Cardiac fibroblast (primary cell): ENCODE measurements at regions not wholly inside any gene's neighbourhood (a gene's known extent, or its start where the extent isn't known, plus 50 kb on each side); places are given as distances from the start of the nearest gene placed in this dataset.

ENCODE experiments used
- DNase-seq, 2 donors: peaks; one replicate each; pipeline versions ENCODE4 v3.0.0 to v3.0.0-alpha.2; 2010; ENCODE audit warnings: low read depth in 2 of 2
- H3K4me3 ChIP-seq, 2 donors: replicated peaks in 1 of 2; 1 replicate in 1 of 2; 2 replicates in 1 of 2; pipeline ENCODE4 v1.5.1; 2011; ENCODE audit warnings: low read depth in 2 of 2, low read length in 2 of 2, mild to moderate bottlenecking in 2 of 2, moderate library complexity in 1 of 2
- CTCF ChIP-seq: IDR thresholded peaks from one replicate; pipeline ENCODE4 v1.5.1; 2011; ENCODE audit warnings: low read depth, mild to moderate bottlenecking, low read length, inconsistent platforms

GRCh38 chr3:118402971-118403370 is 631.7 kb downstream of the IGSF11 start:
- no peak for TF ChIP-seq CTCF
- DNase-seq, result no peak
- no peak overlapping the region for H3K4me3 ChIP-seq

- no peak overlapping the region for H3K4me3 ChIP-seq
- DNase-seq, result no peak
- TF ChIP-seq CTCF, result no peak
Measured at GRCh38 chr3:118406562-118406961, 628.1 kb downstream of the IGSF11 start.

GRCh38 chr3:118408431-118408830 is 626.2 kb downstream of the IGSF11 start:
- DNase-seq, result peak in 1 of 2 donors; percentile 1
- no peak overlapping the region for H3K4me3 ChIP-seq
- TF ChIP-seq CTCF, result no peak

- DNase-seq, result no peak
- no peak overlapping the region for H3K4me3 ChIP-seq
- TF ChIP-seq CTCF, result no peak
Measured at GRCh38 chr3:118412503-118412902, 622.1 kb downstream of the IGSF11 start.

GRCh38 chr3:118425272-118425837 is 609.3 kb downstream of the IGSF11 start:
- no peak for TF ChIP-seq CTCF
- DNase-seq, result no peak
- no peak overlapping the region for H3K4me3 ChIP-seq

- no peak for DNase-seq
- no peak for TF ChIP-seq CTCF
- H3K4me3 ChIP-seq, result no peak overlapping the region
Measured at GRCh38 chr3:118433825-118434224, 600.8 kb downstream of the IGSF11 start.

GRCh38 chr3:118435851-118436350 is 598.7 kb downstream of the IGSF11 start:
- H3K4me3 ChIP-seq, result no peak overlapping the region
- TF ChIP-seq CTCF, result no peak
- no peak for DNase-seq
